Hippocampal formation (tissue), 2 donors: ENCODE measurements at regions not wholly inside any gene's neighbourhood (a gene's known extent, or its start where the extent isn't known, plus 50 kb on each side); places are given as distances from the start of the nearest gene placed in this dataset.

Experiments used
- DNase-seq, 2 donors: peaks; one replicate each; lab custom pipeline; 2025; lab: John Stamatoyannopoulos, UW

GRCh38 chr3:65231544-65231943 lies 543.7 kb upstream of the ADAMTS9 start:
- no peak for DNase-seq

- no peak for DNase-seq
Measured at GRCh38 chr3:65230261-65231139, 542.7 kb upstream of the ADAMTS9 start.

- DNase-seq: no peak
Measured at GRCh38 chr3:65226287-65226686, 538.5 kb upstream of the ADAMTS9 start.

GRCh38 chr3:65210026-65210814 lies 522.4 kb upstream of the ADAMTS9 start:
- no peak for DNase-seq

GRCh38 chr3:65202395-65202794 lies 514.6 kb upstream of the ADAMTS9 start:
- no peak for DNase-seq

- no peak for DNase-seq
Measured at GRCh38 chr3:65201926-65202325, 514.1 kb upstream of the ADAMTS9 start.

GRCh38 chr3:65200310-65200970 lies 512.6 kb upstream of the ADAMTS9 start:
- no peak for DNase-seq

GRCh38 chr3:65196663-65197062 lies 508.9 kb upstream of the ADAMTS9 start:
- no peak for DNase-seq

GRCh38 chr3:65195211-65196006 lies 507.6 kb upstream of the ADAMTS9 start:
- no peak for DNase-seq

GRCh38 chr3:65194744-65195143 lies 506.9 kb upstream of the ADAMTS9 start:
- no peak for DNase-seq

GRCh38 chr3:65194047-65194714 lies 506.4 kb upstream of the ADAMTS9 start:
- no peak for DNase-seq

- DNase-seq: no peak
Measured at GRCh38 chr3:65193531-65193930, 505.7 kb upstream of the ADAMTS9 start.

- DNase-seq: no peak
Measured at GRCh38 chr3:65190111-65190510, 502.3 kb upstream of the ADAMTS9 start.

- no peak for DNase-seq
Measured at GRCh38 chr3:65186268-65186667, 498.5 kb upstream of the ADAMTS9 start.

- no peak for DNase-seq
Measured at GRCh38 chr3:65182682-65183081, 494.9 kb upstream of the ADAMTS9 start.

- DNase-seq: no peak
Measured at GRCh38 chr3:65182085-65182484, 494.3 kb upstream of the ADAMTS9 start.

GRCh38 chr3:65181391-65181871 lies 493.6 kb upstream of the ADAMTS9 start:
- no peak for DNase-seq

- no peak for DNase-seq
Measured at GRCh38 chr3:65178703-65179102, 490.9 kb upstream of the ADAMTS9 start.

GRCh38 chr3:65177960-65178376 lies 490.2 kb upstream of the ADAMTS9 start:
- DNase-seq: no peak

GRCh38 chr3:65174713-65175112 lies 486.9 kb upstream of the ADAMTS9 start:
- no peak for DNase-seq

GRCh38 chr3:65173841-65174240 lies 486.0 kb upstream of the ADAMTS9 start:
- DNase-seq: no peak
